H7 (cell line): ENCODE measurements at regions not wholly inside any gene's neighbourhood (a gene's known extent, or its start where the extent isn't known, plus 50 kb on each side); places are given as distances from the start of the nearest gene placed in this dataset.

ENCODE experiments used
- DNase-seq: peaks from one replicate; pipeline ENCODE4 v3.0.0; 2012
- H3K27me3 ChIP-seq: 2 replicates; pipeline ENCODE4 v1.6.0; 2011; ENCODE audit warnings: mild to moderate bottlenecking, low read length; ENCODE audit not compliant: control insufficient read depth, insufficient read depth
- H3K36me3 ChIP-seq: replicated peaks from 2 replicates; pipeline ENCODE4 v1.5.1; 2011; ENCODE audit warnings: low read length; ENCODE audit not compliant: control insufficient read depth, insufficient read depth
- H3K4me3 ChIP-seq: 2 replicates; pipeline ENCODE4 v1.5.1; 2011; ENCODE audit warnings: low read depth, mild to moderate bottlenecking, control low read depth, low read length, moderate library complexity; ENCODE audit not compliant: insufficient read depth

GRCh38 chr7:52925332-52925731, 110.1 kb upstream of the POM121L12 start:
- Histone ChIP-seq H3K4me3 (no peak overlapping the region), H3K36me3 (no peaks in the 10 kb centered on the region), H3K27me3 (no peaks in the 10 kb centered on the region)
- peak; percentile 28 for DNase-seq

DNA sequence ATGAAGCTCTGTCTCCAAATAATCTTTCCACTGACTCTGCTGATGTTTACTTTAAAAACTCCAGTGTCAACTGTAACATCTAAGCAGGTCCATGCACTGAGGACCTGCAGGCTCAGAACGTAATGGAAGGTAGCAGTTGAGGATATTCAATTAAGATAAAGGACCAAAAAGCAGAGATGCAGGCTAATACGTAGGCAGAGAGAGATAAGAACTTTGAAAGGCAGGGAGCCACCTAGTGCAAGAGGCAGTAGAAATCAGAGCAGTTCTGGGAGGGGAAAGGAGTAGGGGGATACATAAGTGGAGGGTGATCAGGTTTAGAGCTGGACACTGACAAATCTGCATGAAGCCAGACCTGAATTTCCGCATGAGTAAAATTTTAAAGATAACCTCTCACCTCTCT, 114.5 kb upstream of the POM121L12 start:
- no peak overlapping the region for H3K4me3 ChIP-seq
- H3K36me3 ChIP-seq, result no peaks in the 10 kb centered on the region
- no peaks in the 10 kb centered on the region for H3K27me3 ChIP-seq
- no peak for DNase-seq

- no peak overlapping the region for H3K4me3 ChIP-seq
- no peaks in the 10 kb centered on the region for H3K27me3 ChIP-seq
- no peaks in the 10 kb centered on the region for H3K36me3 ChIP-seq
- DNase-seq, result peak; percentile 40
Observed at GRCh38 chr7:52917982-52918578, 117.4 kb upstream of the POM121L12 start.

DNA sequence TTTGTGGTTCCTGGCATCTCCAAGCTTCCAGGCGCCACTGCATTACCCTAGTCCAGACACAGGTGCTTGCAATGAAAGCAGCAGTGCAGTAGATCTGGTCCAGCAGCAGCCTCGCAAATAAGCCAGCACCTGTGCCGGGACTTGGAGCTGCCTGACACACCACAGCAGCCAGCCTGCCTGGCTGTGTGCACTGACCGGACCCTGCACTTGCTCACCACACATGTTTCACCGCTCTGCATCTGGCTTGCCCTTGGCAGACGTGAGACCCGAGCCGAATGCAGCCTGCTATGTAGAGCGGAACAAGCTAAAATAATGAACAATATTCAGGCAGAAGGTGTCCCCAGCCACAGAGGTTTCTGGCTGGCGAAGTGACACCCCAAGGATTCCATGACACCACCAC, 123.6 kb upstream of the POM121L12 start:
- no peaks in the 10 kb centered on the region for H3K36me3 ChIP-seq
- no peak for DNase-seq
- H3K4me3 ChIP-seq, result no peak overlapping the region
- no peaks in the 10 kb centered on the region for H3K27me3 ChIP-seq

DNA sequence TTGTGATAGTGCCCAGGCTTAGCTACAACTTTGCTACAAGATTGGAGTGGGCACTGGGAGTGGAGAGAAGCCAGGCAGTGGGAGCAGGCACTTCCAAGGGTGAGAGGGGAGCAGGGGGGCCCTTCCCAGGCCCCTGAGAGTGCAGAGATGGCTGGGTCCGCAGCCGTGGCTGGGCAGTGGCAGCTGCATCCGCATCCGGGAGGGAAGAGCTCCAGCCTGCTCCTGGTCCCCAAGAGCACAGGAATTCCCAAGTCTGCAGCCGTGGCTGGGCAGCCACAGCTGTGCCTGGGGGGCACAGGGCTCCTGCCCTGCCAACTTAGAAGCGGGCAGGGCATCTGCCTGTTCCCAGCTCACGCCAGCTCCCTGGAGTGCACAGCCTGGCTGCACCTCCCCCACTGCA, 124.1 kb upstream of the POM121L12 start:
- no peak overlapping the region for H3K4me3 ChIP-seq
- no peaks in the 10 kb centered on the region for H3K36me3 ChIP-seq
- no peak for DNase-seq
- H3K27me3 ChIP-seq, result no peaks in the 10 kb centered on the region

DNA sequence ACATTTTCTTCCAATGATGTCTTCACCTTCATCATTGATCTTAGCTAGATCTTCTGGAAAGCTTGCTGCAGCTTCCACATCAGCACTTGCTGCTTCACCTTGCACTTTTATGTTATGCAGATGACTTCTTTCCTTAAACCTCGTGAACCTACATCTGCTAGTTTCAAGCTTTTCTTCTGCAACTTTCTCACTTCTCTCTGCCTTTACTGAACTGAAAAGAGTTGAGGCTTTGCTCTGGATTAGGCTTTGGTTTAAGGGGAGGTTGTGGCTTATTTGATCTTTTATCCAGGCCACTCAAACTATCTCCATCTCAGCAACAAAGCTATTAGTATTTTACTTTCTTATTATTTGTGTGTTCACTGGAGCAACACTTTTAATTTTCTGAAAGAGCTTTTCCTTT, 125.5 kb upstream of the POM121L12 start:
- DNase-seq, result no peak
- Histone ChIP-seq H3K27me3 (no peaks in the 10 kb centered on the region), H3K36me3 (no peaks in the 10 kb centered on the region), H3K4me3 (no peak overlapping the region)

DNA sequence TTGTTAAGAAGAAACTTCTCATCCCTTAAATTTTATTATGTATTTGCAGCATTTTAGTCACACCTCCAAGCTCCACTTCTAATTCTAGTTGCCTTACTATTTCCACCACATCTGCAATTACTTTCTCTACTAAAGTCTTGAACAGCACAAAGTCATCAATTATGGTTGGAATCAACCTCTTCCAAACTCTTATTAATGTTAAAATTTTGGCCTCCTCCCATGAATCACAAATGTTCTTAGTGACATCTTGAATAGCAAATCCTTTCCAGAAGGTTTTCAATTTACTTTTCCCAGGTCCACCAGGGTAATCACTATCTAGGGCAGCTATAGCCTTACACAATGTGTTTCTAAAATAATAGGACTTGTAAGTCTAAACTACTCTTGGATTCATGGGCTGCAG, 126.3 kb upstream of the POM121L12 start:
- no peaks in the 10 kb centered on the region for H3K36me3 ChIP-seq
- no peaks in the 10 kb centered on the region for H3K27me3 ChIP-seq
- no peak overlapping the region for H3K4me3 ChIP-seq
- DNase-seq, result no peak

GRCh38 chr7:52897713-52898112, 137.7 kb upstream of the POM121L12 start:
- Histone ChIP-seq H3K27me3 (no peaks in the 10 kb centered on the region), H3K36me3 (no peaks in the 10 kb centered on the region), H3K4me3 (no peak overlapping the region)
- DNase-seq, result no peak

DNA sequence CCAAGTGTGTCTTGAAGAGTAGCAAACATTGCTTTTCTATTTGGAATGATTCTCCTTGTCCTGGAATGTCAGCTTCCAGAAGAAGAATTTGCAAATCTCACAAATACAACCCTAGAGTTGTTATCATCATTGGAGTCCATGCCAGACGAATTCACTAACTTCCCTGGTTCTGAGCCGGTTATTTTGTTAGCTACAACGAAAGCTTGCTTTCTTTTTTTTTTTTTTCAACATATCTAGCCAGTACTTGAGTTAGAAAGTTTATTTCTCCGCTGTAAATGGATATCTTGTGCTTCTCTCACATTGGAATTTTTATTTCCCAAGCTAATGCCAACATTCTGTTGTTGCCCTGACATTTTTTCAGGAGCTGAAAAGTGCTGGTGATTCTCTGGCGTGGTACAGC, 138.1 kb upstream of the POM121L12 start:
- Histone ChIP-seq H3K27me3 (no peaks in the 10 kb centered on the region), H3K4me3 (no peak overlapping the region)

GRCh38 chr7:52877240-52877639, 158.2 kb upstream of the POM121L12 start:
- no peak for DNase-seq
- no peaks in the 10 kb centered on the region for H3K27me3 ChIP-seq
- H3K4me3 ChIP-seq, result no peak overlapping the region
- H3K36me3 ChIP-seq, result no peaks in the 10 kb centered on the region

More for the DNA sequence above, 138.1 kb upstream of the POM121L12 start:
- no peak for DNase-seq
- H3K36me3 ChIP-seq, result no peaks in the 10 kb centered on the region

DNA sequence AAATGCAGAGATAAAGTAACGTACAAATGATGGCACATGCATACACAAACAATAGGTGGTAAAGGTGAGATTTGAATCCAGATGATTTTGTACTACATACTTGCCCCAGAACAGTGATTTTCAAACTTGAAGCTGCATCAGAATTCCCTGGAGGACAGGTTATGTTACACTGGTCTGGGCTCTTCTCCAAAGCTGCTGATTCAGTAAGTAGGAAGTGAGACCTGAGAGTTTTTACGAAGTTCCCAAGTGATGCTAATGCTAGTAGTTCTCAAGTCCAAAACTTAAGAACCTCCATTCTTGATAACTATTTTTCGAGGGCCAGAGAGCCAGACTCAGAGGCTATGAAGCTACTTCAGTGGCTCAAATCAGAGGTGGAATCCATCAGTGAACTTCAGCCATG, 159.0 kb upstream of the POM121L12 start:
- no peaks in the 10 kb centered on the region for H3K27me3 ChIP-seq
- no peaks in the 10 kb centered on the region for H3K36me3 ChIP-seq
- H3K4me3 ChIP-seq, result no peak overlapping the region
- no peak for DNase-seq

- no peaks in the 10 kb centered on the region for H3K27me3 ChIP-seq
- no peaks in the 10 kb centered on the region for H3K36me3 ChIP-seq
- H3K4me3 ChIP-seq, result no peak overlapping the region
- no peak for DNase-seq
Observed at GRCh38 chr7:52863652-52864051, 171.8 kb upstream of the POM121L12 start.

GRCh38 chr7:52862321-52862720, 173.1 kb upstream of the POM121L12 start:
- H3K36me3 ChIP-seq, result no peaks in the 10 kb centered on the region
- DNase-seq, result no peak
- no peak overlapping the region for H3K4me3 ChIP-seq
- H3K27me3 ChIP-seq, result no peaks in the 10 kb centered on the region

- Histone ChIP-seq H3K36me3 (no peaks in the 10 kb centered on the region), H3K4me3 (no peak overlapping the region), H3K27me3 (no peaks in the 10 kb centered on the region)
- DNase-seq, result no peak
Observed at GRCh38 chr7:52857367-52857766, 178.1 kb upstream of the POM121L12 start.

- no peaks in the 10 kb centered on the region for H3K36me3 ChIP-seq
- H3K27me3 ChIP-seq, result no peaks in the 10 kb centered on the region
- no peak for DNase-seq
- no peak overlapping the region for H3K4me3 ChIP-seq
Observed at GRCh38 chr7:52854681-52855080, 180.8 kb upstream of the POM121L12 start.

GRCh38 chr7:52851547-52851946, 183.9 kb upstream of the POM121L12 start:
- DNase-seq, result no peak
- Histone ChIP-seq H3K4me3 (no peak overlapping the region), H3K27me3 (no peaks in the 10 kb centered on the region), H3K36me3 (no peaks in the 10 kb centered on the region)
